ENCODE measurements at regions not wholly inside any gene's neighbourhood (a gene's known extent, or its start where the extent isn't known, plus 50 kb on each side); places are given as distances from the start of the nearest gene placed in this dataset.

DNA sequence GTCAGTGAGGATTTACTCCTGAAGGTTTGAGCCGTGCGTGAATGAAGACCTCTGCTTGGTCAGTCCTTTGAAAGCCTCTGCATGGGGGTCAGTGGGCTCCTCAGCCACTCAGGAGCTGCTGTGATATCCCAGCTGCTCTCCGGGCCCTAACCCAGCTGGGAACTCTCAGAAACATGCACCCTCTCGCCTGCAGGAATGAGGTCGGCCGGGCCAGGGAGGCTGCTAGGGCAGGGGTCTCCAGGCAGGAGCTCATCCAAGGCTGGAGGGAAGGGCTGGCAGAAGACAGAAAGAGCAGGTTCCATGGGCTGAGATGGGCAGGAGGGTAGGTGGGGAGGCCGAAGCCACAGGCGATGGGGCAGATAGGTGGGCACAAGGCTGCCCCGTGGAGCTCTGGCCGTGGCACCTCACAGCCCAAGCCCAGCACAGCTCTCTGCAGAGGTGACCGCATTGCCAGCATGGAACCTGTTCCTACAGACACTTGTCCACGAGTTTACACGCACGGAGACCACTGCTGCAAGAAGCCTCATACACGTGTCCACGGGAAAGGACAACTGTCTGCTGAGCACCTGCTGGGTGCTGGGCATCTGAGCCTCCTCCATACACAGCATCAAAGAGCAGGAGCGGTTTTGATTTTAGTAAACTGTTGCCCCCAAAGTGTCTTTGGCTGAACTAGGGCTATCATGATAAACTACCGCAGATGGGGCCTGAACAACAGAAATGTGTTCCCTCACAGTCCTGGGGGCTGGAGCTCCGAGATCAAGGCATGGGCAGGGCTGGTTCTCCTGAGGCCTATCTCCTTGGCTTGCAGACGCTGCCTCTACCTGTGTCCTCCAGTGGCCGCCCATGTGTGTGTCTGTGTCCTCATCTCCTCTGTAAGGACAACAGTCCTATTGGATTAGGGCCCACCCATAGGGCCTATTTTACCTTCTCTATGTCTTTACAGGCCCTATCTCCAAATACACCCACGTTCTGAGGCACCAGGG, 85.2 kb upstream of the ADAMTS2 start:
- Histone ChIP-seq H3K9me1 (replicated peaks; ENCODE audit: control insufficient read depth, extremely low read depth, insufficient read depth, low read length) (no peaks in the 10 kb centered on the region), H3K4me1 (ENCODE audit: control insufficient read depth, extremely low read depth, insufficient read depth, low read length) (no peaks in the 10 kb centered on the region), H3K9me3 (replicated peaks; ENCODE audit: control insufficient read depth, insufficient read depth, low read length) (no peaks in the 10 kb centered on the region), H4K20me1 (replicated peaks; ENCODE audit: control insufficient read depth, extremely low read depth, insufficient read depth, low read length) (no peaks in the 10 kb centered on the region), H3K27ac (ENCODE audit: insufficient read depth, low read depth, low read length) (no peak overlapping the region), H3K9ac (replicated peaks; ENCODE audit: extremely low read depth, insufficient read depth, low read length) (no peak overlapping the region), H3K36me3 (ENCODE audit: control insufficient read depth in 2 of 2, extremely low read depth in 1 of 2, insufficient read depth in 2 of 2, low read length in 2 of 2) (no peaks in the 10 kb centered on the region), H3K79me2 (ENCODE audit: control insufficient read depth, insufficient read depth, low read length) (no peaks in the 10 kb centered on the region), H3K27me3 (ENCODE audit: control insufficient read depth in 2 of 2, insufficient read depth in 2 of 2, low read length in 2 of 2) (no peaks in the 10 kb centered on the region), H2AFZ (ENCODE audit: low read depth, low read length) (no peak overlapping the region), H3K4me3 (replicated peaks in 1 of 3; ENCODE audit: insufficient read depth in 1 of 3, low read depth in 1 of 3, low read length in 3 of 3) (no peak overlapping the region), H3K4me2 (ENCODE audit: insufficient read depth, low read length) (no peak overlapping the region)
- TF ChIP-seq GATA2 (IDR thresholded peaks at IDR 0.05; ENCODE audit: insufficient read depth, insufficient read length, low read depth, low read length) (no peak), POLR2AphosphoS5 (IDR thresholded peaks at IDR 0.05; ENCODE audit: insufficient read depth, low read depth, low read length) (no peak), MYC (IDR thresholded peaks at IDR 0.05; ENCODE audit: low read depth, low read length) (no peak)
- TF ChIP-seq, protein P1, sequence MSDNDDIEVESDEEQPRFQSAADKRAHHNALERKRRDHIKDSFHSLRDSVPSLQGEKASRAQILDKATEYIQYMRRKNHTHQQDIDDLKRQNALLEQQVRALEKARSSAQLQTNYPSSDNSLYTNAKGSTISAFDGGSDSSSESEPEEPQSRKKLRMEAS (IDR thresholded peaks at IDR 0.05; ENCODE audit: insufficient read depth, insufficient read length) = no peak
- TF ChIP-seq, protein P2, sequence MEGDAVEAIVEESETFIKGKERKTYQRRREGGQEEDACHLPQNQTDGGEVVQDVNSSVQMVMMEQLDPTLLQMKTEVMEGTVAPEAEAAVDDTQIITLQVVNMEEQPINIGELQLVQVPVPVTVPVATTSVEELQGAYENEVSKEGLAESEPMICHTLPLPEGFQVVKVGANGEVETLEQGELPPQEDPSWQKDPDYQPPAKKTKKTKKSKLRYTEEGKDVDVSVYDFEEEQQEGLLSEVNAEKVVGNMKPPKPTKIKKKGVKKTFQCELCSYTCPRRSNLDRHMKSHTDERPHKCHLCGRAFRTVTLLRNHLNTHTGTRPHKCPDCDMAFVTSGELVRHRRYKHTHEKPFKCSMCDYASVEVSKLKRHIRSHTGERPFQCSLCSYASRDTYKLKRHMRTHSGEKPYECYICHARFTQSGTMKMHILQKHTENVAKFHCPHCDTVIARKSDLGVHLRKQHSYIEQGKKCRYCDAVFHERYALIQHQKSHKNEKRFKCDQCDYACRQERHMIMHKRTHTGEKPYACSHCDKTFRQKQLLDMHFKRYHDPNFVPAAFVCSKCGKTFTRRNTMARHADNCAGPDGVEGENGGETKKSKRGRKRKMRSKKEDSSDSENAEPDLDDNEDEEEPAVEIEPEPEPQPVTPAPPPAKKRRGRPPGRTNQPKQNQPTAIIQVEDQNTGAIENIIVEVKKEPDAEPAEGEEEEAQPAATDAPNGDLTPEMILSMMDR (IDR thresholded peaks at IDR 0.05; ENCODE audit: extremely low read depth in 1 of 2, insufficient read depth in 1 of 2, low read depth in 1 of 2, low read length in 2 of 2) = no peak
- intact Hi-C loops (cut with micrococcal nuclease) = no loop called here
- BruUV-seq (replicated peaks) = no TSS peak
- DNase-seq (ENCODE audit: low read depth, low spot score) (no peak), FAIRE-seq (no peak)
- CTCF ChIA-PET = no interaction called here
- dilution Hi-C loops (cut with MboI; ENCODE audit: extremely low pct_ligation_motif_present, low sequenced_read_pairs) = no loop called here
- POLR2A ChIA-PET = no interaction called here

Measured in endothelial cell of umbilical vein (primary cell).